ENCODE measurements at regions not wholly inside any gene's neighbourhood (a gene's known extent, or its start where the extent isn't known, plus 50 kb on each side); places are given as distances from the start of the nearest gene placed in this dataset.

DNA sequence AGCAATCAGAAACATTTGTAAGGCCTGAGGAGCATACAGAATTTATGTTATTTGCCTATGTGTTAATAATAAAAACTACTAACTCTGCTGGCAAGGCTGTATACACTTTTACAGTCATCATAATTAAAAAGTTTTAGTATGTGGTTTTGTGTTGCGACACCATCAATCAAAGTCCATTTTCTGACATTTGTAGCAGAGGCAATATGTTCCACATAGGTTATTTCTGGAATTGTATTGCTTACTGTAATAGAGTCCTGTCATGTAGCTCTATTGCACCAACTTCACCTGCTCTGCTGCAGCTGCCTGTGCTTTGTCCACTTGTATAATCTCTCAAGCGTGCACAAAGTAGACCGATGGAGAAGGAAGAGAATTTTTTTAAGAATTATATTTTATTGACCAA is 501.8 kb downstream of the HACE1 start:
- H3K27ac ChIP-seq: no peak overlapping the region
- no peak for DNase-seq (ENCODE audit: low read depth, low spot score)

GRCh38 chr6:104356197-104356596 is 503.5 kb downstream of the HACE1 start:
- no peak for DNase-seq (ENCODE audit: low read depth, low spot score)

GRCh38 chr6:104349191-104349590 is 510.5 kb downstream of the HACE1 start:
- H3K27ac ChIP-seq: no peak overlapping the region
- no peak for DNase-seq (ENCODE audit: low read depth, low spot score)

More at GRCh38 chr6:104356197-104356596, 503.5 kb downstream of the HACE1 start:
- H3K27ac ChIP-seq: no peak overlapping the region

DNA sequence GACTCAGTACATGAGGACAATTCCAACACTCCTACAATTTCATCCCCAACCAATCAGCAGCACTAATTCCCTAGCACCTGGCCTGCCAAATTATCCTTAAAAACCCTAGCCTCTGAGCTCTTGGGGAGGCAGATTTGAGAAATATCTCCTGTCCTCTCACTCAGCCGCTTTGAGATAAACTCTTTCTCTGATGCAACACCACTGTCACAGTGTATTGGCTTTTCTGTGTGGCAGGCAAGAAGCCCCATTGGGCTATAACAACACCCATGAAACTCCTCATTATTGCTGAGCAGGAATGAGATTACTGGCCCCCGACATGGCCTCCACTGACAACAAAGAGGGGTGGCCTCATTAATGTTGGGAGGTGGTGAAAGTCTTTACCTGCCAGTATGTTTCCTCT is 515.5 kb downstream of the HACE1 start:
- no peak for DNase-seq (ENCODE audit: low read depth, low spot score)
- H3K27ac ChIP-seq: no peak overlapping the region

DNA sequence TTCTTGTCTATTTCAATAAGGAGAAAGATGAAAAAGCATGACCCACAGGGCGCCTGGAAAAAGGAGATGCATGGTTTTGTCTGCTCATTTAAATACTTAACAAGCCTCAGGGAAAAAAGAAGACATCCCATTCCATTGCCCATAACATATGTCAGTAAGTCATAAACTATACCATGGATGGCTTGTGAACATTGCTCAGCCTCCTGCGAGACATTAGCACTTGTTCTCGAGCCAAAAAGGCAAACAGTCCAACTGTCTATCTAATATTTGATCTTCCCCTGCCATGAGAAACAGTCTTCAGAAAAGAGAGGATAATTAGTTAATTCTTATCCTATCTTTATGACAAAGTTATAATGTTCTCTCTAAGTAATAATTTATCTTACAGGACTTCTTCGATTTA is 527.4 kb downstream of the HACE1 start:
- no peak overlapping the region for H3K27ac ChIP-seq
- DNase-seq (ENCODE audit: low read depth, low spot score): no peak

DNA sequence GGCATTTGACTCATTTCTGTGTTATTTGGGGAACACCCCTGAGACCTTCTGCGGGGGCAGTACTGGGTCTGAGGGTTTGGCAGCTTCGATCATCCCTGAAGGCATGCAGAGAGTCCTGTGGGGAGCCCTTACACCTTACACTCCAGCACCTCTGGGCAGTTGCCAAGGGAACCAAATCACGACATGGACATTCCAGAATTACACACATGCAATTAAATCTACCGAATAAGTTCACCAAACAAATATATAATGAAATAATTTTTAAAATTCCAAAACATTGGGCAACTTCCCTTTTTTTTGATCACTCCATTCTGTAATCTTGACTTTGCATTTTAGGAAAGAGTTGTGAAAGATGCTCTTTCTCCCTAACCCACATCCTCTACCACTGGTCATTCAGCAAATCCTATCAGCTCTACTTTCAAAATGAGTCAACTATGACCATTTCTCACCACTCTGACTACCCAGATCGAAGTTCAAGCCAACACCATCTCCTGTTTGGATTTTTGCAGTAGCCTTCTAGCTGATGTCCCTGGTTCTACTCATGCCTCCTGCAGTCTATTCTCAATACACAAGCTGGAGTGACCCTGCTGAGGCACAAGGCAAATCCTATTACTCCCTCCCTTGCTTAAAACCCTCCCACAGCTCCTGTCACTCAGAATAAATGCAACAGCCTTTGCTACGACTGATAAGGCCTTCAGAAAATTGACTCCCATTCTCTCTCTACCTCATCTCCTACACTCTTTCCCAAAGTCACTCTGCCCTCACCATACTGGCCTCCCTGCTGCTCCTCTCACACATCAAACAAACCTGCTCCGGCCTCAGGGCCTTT is 533.3 kb downstream of the HACE1 start:
- H3K27ac ChIP-seq: no peak overlapping the region
- no peak for DNase-seq (ENCODE audit: low read depth, low spot score)

DNA sequence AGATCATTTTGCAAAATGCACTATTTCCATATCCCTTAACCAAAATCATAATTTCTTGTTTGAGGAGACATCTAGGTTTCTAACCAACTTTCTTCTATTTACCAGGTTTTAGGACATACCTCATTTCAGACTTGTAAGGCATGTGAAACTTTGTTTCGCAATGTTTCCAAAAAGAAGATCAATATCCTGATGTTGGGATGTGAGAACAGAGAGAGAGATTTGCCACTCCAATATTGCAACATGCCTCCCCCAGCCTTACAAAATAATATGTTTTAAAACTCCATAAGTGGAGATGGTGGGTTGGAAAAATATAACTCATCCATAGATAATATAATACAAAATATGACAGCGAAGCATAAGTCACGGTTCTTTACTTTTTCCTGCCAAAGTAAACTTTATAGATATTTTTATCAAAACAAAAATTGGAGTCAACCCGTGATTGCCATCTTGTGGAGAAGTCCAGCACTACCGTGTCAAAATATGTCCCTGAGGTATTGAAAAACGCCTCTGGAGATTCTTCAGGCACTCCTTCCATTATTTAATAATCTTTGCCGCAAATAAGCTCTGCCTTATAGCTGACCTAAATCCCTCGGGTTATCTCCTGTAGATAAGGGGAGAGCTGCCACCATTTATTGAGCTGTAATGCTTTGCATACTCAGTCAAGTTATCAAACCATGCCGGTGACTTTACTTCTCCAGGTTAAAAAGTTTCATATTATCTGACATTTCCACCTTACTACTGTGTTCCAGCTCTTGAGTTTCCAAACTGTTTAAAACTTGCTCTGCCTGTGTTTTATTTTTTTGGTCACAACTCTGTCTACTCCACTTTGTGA is 534.2 kb downstream of the HACE1 start:
- no peak for DNase-seq (ENCODE audit: low read depth, low spot score)
- H3K27ac ChIP-seq: no peak overlapping the region

- H3K27ac ChIP-seq: no peak overlapping the region
- DNase-seq (ENCODE audit: low read depth, low spot score): no peak
These were observed 535.4 kb downstream of the HACE1 start for GRCh38 chr6:104324301-104324700.

DNA sequence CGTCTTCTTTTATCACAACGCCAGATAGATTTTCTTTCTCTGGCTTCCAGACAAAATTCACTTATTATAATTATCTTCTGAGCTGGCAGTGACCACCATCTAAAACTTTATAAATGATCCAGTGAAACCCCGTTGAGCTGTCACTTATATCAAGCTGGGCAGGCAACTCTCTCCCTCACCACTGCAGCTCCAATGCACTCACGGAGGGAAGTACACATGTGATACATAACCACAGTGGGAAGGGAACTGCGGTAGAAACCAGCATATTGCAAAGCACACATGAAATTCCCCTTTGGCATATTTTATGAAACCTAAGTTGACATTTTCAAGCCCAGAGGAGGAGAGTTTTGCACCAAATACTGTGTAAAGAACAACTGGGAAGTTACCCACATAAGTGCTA is 536.9 kb downstream of the HACE1 start:
- DNase-seq (ENCODE audit: low read depth, low spot score): no peak
- no peak overlapping the region for H3K27ac ChIP-seq

DNA sequence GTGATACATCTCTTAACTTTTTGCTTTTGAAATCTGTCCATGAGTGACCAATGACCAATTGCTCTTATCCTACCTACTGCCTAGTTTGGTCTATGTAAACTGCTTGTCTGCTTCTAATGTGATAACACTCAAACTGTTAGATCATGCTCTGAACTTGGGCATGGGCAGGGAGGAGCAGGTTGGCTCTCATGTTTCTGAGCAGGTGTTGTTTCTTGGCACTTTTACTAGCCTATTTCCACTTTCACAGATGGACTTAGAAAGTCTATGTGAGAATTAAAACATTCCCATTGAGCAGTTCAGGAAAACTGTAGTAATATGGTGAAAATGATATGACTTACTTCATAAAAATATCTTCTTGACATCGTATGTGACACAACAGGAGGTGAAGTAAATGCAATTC is 538.4 kb downstream of the HACE1 start:
- no peak overlapping the region for H3K27ac ChIP-seq
- no peak for DNase-seq (ENCODE audit: low read depth, low spot score)

DNA sequence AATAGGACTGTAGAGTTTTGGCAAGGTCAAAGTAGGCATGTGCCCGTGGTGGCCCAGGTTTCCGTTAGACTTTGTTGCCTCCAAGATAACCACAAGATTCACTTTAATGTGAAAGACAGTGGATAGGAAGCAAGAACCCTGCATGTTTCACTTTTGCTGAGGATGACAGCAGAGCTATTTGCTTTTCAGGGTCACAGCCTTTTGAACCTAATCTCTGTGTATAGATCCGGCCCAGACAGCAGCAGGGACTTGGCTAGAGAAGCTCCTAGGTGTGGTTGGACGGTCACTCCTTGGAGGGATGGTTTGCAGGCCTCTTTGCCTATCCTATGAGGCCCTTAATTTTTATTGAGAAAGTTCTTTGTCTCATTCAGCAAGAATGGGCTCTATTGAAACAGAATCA is 538.8 kb downstream of the HACE1 start:
- no peak for DNase-seq (ENCODE audit: low read depth, low spot score)
- H3K27ac ChIP-seq: no peak overlapping the region

DNA sequence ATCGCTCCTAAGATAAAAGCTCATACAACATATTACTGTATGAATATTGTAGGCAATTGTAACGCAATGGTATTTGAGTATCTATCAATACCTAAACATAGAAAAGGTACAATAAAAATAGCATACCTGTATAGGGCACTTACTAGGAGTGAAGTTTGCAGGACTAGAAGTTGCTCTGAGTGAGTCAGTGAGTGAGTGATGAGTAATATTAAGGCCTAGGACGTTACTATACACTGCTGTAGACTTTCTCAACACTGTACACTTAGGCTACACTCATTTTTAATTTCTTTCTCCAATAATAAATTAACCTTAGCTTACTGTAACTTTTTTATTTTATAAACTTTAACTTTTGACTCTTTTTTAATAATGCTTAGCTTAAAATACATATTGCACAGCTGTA is 546.9 kb downstream of the HACE1 start:
- H3K27ac ChIP-seq: no peak overlapping the region
- no peak for DNase-seq (ENCODE audit: low read depth, low spot score)

GRCh38 chr6:104306211-104306610 is 553.5 kb downstream of the HACE1 start:
- DNase-seq (ENCODE audit: low read depth, low spot score): no peak
- no peak overlapping the region for H3K27ac ChIP-seq

GRCh38 chr6:104305206-104305605 is 554.5 kb downstream of the HACE1 start:
- no peak overlapping the region for H3K27ac ChIP-seq
- DNase-seq (ENCODE audit: low read depth, low spot score): no peak

GRCh38 chr6:104301951-104302350 is 557.8 kb downstream of the HACE1 start:
- no peak overlapping the region for H3K27ac ChIP-seq
- no peak for DNase-seq (ENCODE audit: low read depth, low spot score)

- DNase-seq (ENCODE audit: low read depth, low spot score): no peak
- H3K27ac ChIP-seq: no peak overlapping the region
These were observed 573.1 kb downstream of the HACE1 start for GRCh38 chr6:104286641-104287040.

DNA sequence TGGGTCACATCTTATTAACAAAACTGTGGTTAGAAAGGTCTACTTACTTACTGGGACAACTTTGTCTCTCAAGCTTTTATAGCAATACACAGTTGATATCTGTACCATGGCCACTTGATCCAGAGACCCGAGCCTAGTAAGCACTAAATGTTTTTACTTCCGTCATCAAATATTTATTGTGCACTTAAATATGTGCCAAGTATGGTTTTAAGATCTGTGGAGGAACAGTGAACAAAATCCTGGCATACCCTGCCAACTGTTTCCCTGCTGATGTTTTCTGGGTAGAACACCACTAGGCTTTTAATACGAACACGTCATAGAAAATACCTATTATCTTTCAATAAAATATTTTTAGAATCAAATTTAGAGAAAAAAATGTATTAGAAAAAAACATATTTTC is 574.8 kb downstream of the HACE1 start:
- no peak overlapping the region for H3K27ac ChIP-seq
- DNase-seq (ENCODE audit: low read depth, low spot score): no peak

DNA sequence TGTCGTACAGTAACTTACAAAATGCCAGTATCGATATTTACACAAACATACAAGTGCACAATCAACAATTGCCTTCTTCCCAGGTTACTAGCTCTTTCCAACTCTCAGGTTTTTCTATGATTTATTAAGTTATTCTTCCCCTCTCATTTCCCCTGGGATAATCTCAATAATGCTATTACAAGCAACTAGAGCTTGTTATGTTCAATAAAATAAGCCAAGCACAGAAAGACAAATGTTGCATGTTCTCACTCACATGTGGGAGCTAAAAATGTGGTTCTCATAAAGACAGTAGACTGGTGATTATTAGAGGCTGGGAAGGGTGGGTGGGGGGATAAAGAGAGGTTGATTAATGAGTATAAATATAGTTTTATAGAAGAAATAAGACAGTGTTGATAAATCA is 577.1 kb downstream of the HACE1 start:
- no peak overlapping the region for H3K27ac ChIP-seq
- no peak for DNase-seq (ENCODE audit: low read depth, low spot score)

- H3K27ac ChIP-seq: no peak overlapping the region
- DNase-seq (ENCODE audit: low read depth, low spot score): no peak
These were observed 578.3 kb downstream of the HACE1 start for GRCh38 chr6:104281370-104281769.

DNA sequence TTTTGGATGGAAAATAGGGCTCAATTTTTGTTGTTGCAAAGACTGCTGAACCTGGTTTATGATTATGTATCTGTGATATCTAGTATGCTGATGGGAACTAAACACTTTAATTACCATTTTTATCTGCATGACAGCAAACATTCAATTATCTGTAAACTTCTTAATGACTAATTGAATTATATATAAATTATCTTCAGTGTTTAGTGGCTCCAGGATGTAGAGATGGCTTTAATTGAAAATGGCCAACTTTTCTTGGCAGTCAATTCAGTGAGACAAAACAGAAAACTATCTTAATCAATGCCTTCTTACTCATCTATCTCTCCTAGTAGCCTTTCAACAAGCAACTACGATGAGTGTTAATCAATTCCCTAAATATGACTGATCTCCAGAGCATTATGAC is 591.3 kb downstream of the HACE1 start:
- H3K27ac ChIP-seq: no peak overlapping the region
- no peak for DNase-seq (ENCODE audit: low read depth, low spot score)

DNA sequence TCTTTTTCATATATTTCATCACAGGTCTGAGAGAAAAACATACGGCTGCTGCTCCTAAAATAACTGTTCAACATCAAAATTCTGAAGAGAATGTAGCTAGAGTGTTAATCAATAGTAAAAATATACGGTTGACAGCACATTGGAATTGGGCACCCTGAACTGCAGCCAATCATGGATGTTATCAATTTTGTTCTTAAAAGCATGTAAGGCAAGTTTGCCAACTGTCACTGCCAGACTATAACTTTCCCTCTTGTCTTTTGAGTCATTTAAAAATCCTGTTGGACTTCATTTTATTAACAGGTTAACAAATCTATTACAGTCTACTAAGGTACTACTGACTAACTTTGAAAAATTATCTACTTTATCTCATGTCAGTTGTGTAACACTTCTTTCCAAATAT is 592.8 kb downstream of the HACE1 start:
- DNase-seq (ENCODE audit: low read depth, low spot score): no peak
- H3K27ac ChIP-seq: no peak overlapping the region

DNA sequence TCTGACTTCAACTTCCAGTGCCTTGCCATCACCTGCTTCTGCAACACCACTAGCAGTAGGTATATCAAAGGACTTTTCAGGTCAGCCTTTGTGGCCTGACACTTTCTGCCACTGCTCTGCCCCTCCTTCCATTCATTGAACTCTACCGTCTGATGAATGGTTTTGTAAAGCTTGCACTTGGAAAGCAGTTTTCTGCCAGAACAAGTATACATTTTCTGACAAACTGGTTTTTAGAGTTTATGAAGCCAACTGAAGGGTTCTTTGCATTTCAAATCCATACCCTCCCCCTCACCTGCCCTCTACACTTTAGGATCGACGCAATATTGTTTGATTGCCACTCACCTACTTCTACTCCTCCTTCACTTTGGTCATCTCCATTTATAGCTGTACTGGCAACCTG is 603.1 kb downstream of the HACE1 start:
- H3K27ac ChIP-seq: no peak overlapping the region
- no peak for DNase-seq (ENCODE audit: low read depth, low spot score)

Data from epithelial cell of prostate (primary cell).